ENCODE measurements at regions not wholly inside any gene's neighbourhood (a gene's known extent, or its start where the extent isn't known, plus 50 kb on each side); places are given as distances from the start of the nearest gene placed in this dataset.

DNA sequence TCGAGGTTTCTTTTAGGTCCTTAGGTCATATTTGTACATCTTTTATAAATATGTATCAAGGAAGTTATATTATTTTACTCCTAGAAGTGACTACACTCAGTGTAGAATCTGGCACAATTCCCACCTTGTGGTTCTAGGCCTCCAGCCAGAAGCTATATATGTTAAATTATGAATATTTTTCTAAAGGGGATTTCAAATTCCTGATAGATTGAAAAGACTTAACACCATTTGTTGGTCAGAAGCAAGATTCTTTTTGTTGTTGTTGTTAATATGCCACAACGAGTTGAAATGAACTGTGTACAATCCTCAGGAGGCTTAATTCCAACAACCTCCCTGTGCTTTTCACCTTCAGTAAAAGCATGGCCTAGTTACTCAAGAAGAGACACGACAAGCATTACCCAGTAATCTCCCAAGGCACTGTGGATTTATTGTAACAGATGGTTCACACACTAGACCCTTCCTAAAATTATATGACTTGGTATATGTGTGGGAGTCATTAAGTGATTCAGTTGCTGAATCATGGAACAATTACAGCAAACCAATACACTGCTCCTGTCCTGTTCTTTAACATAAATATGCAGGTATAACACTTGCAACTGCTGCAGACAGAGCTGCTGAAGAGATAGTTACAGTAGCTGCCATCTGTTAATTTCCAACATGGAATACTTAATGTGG, 964.4 kb upstream of the GOT2 start:
- no peaks in the 10 kb centered on the region for H3K27me3 ChIP-seq (replicated peaks; ENCODE audit: insufficient read depth, low read length)
- H2AFZ ChIP-seq (ENCODE audit: low read length) = no peak overlapping the region
- no peak for TF ChIP-seq EZH2phosphoT487 (IDR thresholded peaks at IDR 0.05; ENCODE audit: low read length)
- TF ChIP-seq EZH2 (optimal IDR thresholded peaks at IDR 0.05; ENCODE audit: low read depth, low read length) = no peak
- TF ChIP-seq, protein P1, sequence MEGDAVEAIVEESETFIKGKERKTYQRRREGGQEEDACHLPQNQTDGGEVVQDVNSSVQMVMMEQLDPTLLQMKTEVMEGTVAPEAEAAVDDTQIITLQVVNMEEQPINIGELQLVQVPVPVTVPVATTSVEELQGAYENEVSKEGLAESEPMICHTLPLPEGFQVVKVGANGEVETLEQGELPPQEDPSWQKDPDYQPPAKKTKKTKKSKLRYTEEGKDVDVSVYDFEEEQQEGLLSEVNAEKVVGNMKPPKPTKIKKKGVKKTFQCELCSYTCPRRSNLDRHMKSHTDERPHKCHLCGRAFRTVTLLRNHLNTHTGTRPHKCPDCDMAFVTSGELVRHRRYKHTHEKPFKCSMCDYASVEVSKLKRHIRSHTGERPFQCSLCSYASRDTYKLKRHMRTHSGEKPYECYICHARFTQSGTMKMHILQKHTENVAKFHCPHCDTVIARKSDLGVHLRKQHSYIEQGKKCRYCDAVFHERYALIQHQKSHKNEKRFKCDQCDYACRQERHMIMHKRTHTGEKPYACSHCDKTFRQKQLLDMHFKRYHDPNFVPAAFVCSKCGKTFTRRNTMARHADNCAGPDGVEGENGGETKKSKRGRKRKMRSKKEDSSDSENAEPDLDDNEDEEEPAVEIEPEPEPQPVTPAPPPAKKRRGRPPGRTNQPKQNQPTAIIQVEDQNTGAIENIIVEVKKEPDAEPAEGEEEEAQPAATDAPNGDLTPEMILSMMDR (IDR thresholded peaks at IDR 0.05; ENCODE audit: low read length) = no peak
- H3K9ac ChIP-seq (ENCODE audit: low read length) = no peak overlapping the region
- no peaks in the 10 kb centered on the region for H3F3A ChIP-seq (ENCODE audit: insufficient read depth, low read length)
- no peak overlapping the region for H3K4me2 ChIP-seq (ENCODE audit: low read depth, low read length)
- no peaks in the 10 kb centered on the region for H3K36me3 ChIP-seq (replicated peaks; ENCODE audit: insufficient read depth, low read length)
- H3K9me3 ChIP-seq (replicated peaks; ENCODE audit: insufficient read depth, low read length) = no peaks in the 10 kb centered on the region
- H3K4me3 ChIP-seq (ENCODE audit: low read length) = no peak overlapping the region
- no peaks in the 10 kb centered on the region for H3K9me2 ChIP-seq (replicated peaks; ENCODE audit: insufficient read depth, low read length)
- H3K79me2 ChIP-seq (ENCODE audit: low read length) = no peaks in the 10 kb centered on the region
- H3K4me1 ChIP-seq (ENCODE audit: low read length) = no peaks in the 10 kb centered on the region
- H4K20me1 ChIP-seq (ENCODE audit: insufficient read depth, low read length) = no peaks in the 10 kb centered on the region
- DNase-seq = no peak
- H3K27ac ChIP-seq (ENCODE audit: low read length) = no peak overlapping the region

DNA sequence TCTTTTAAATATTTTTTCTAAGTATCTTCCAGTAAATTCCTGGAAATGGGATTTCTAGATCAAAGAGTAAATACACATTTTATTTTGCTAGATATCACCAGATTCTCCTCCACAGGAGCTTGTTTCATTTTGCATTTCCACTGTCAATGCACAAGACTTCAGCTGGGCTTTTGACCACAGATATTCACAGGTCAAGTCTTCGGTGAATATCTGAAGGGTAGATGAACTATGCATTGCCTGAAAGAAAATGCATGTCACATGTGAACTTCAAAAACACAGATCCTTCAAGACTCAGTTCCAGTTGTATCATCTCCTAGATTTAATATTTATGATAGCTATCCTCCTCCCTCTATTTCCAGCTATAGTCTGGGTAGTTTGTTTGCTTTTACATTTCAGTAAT, 963.6 kb upstream of the GOT2 start:
- TF ChIP-seq, protein P1 (IDR thresholded peaks at IDR 0.05; ENCODE audit: low read length) = no peak
- no peak for TF ChIP-seq EZH2phosphoT487 (IDR thresholded peaks at IDR 0.05; ENCODE audit: low read length)
- no peak for TF ChIP-seq EZH2 (optimal IDR thresholded peaks at IDR 0.05; ENCODE audit: low read depth, low read length)
- no peak overlapping the region for H3K27ac ChIP-seq (ENCODE audit: low read length)
- no peak overlapping the region for H3K4me2 ChIP-seq (ENCODE audit: low read depth, low read length)
- no peaks in the 10 kb centered on the region for H3K9me2 ChIP-seq (replicated peaks; ENCODE audit: insufficient read depth, low read length)
- H3K9me3 ChIP-seq (replicated peaks; ENCODE audit: insufficient read depth, low read length) = no peaks in the 10 kb centered on the region
- no peaks in the 10 kb centered on the region for H3K4me1 ChIP-seq (ENCODE audit: low read length)
- H4K20me1 ChIP-seq (ENCODE audit: insufficient read depth, low read length) = no peaks in the 10 kb centered on the region
- no peaks in the 10 kb centered on the region for H3K36me3 ChIP-seq (replicated peaks; ENCODE audit: insufficient read depth, low read length)
- H3F3A ChIP-seq (ENCODE audit: insufficient read depth, low read length) = no peaks in the 10 kb centered on the region
- no peak overlapping the region for H3K4me3 ChIP-seq (ENCODE audit: low read length)
- no peak for DNase-seq
- H3K79me2 ChIP-seq (ENCODE audit: low read length) = no peaks in the 10 kb centered on the region
- no peak overlapping the region for H2AFZ ChIP-seq (ENCODE audit: low read length)
- no peak overlapping the region for H3K9ac ChIP-seq (ENCODE audit: low read length)
- H3K27me3 ChIP-seq (replicated peaks; ENCODE audit: insufficient read depth, low read length) = no peaks in the 10 kb centered on the region

DNA sequence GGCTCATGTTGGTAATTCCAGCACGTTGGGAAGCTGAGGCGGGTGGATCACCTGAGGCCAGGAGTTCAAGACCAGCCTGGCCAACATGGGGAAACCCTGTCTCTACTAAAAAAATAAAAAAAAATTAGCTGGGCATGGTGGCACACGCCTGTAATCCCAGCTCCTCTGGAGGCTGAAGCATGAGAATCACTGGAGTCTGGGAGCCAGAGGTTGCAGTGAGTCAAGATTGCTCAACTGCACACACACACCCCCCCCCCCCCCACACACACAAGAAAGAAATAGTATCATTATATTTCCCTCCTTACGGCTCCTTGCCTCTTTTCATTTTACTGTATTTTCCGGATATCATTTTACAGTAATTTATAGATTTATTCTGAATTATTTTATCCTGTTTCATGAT, 963.1 kb upstream of the GOT2 start:
- no peak for DNase-seq
- TF ChIP-seq EZH2phosphoT487 (IDR thresholded peaks at IDR 0.05; ENCODE audit: low read length) (no peak), EZH2 (optimal IDR thresholded peaks at IDR 0.05; ENCODE audit: low read depth, low read length) (no peak)
- TF ChIP-seq, protein P1 (IDR thresholded peaks at IDR 0.05; ENCODE audit: low read length) = no peak
- H3F3A ChIP-seq (ENCODE audit: insufficient read depth, low read length) = no peaks in the 10 kb centered on the region
- H3K27ac ChIP-seq (ENCODE audit: low read length) = no peak overlapping the region
- no peaks in the 10 kb centered on the region for H3K9me2 ChIP-seq (replicated peaks; ENCODE audit: insufficient read depth, low read length)
- H3K4me2 ChIP-seq (ENCODE audit: low read depth, low read length) = no peak overlapping the region
- no peaks in the 10 kb centered on the region for H3K9me3 ChIP-seq (replicated peaks; ENCODE audit: insufficient read depth, low read length)
- H4K20me1 ChIP-seq (ENCODE audit: insufficient read depth, low read length) = no peaks in the 10 kb centered on the region
- no peak overlapping the region for H3K9ac ChIP-seq (ENCODE audit: low read length)
- H3K36me3 ChIP-seq (replicated peaks; ENCODE audit: insufficient read depth, low read length) = no peaks in the 10 kb centered on the region
- H3K27me3 ChIP-seq (replicated peaks; ENCODE audit: insufficient read depth, low read length) = no peaks in the 10 kb centered on the region
- no peaks in the 10 kb centered on the region for H3K4me1 ChIP-seq (ENCODE audit: low read length)
- H3K4me3 ChIP-seq (ENCODE audit: low read length) = no peak overlapping the region
- no peak overlapping the region for H2AFZ ChIP-seq (ENCODE audit: low read length)
- no peaks in the 10 kb centered on the region for H3K79me2 ChIP-seq (ENCODE audit: low read length)
